Coronary artery (tissue), 2 donors: ENCODE measurements at regions not wholly inside any gene's neighbourhood (a gene's known extent, or its start where the extent isn't known, plus 50 kb on each side); places are given as distances from the start of the nearest gene placed in this dataset.

Source experiments
- DNase-seq: peaks from one replicate; pipeline ENCODE4 v3.0.0-alpha.2; 2017; ENCODE audit warnings: low spot score
- H3K27ac ChIP-seq, 2 donors: fragments of 200-600 bp; sonication (generic); one replicate each; pipeline ENCODE4 v1.5.1; 2016 to 2019
- H3K4me3 ChIP-seq: fragments of 200-600 bp; sonication (generic); 2 replicates; pipeline ENCODE4 v1.5.1; 2016; ENCODE audit warnings: mild to moderate bottlenecking, moderate library complexity
- CTCF ChIP-seq: fragments of 200-600 bp; sonication (generic); IDR thresholded peaks from one replicate; pipeline ENCODE4 v1.5.1; 2019; ENCODE audit warnings: antibody characterized with exemption

- no peak for TF ChIP-seq CTCF
- Histone ChIP-seq H3K27ac (no peak overlapping the region), H3K4me3 (no peak overlapping the region)
- DNase-seq: no peak
Observed at GRCh38 chrX:149312097-149312496, 193.0 kb downstream of the IDS start.

GRCh38 chrX:149302705-149303104 lies 202.4 kb downstream of the IDS start:
- Histone ChIP-seq H3K27ac (no peak overlapping the region), H3K4me3 (no peak overlapping the region)
- DNase-seq: no peak
- no peak for TF ChIP-seq CTCF

GRCh38 chrX:149298111-149298510 lies 207.0 kb downstream of the IDS start:
- Histone ChIP-seq H3K27ac (no peak overlapping the region), H3K4me3 (no peak overlapping the region)
- no peak for TF ChIP-seq CTCF
- DNase-seq: no peak

- no peak for TF ChIP-seq CTCF
- Histone ChIP-seq H3K4me3 (no peak overlapping the region), H3K27ac (no peak overlapping the region)
- DNase-seq: no peak
Observed at GRCh38 chrX:149296092-149296491, 209.0 kb downstream of the IDS start.

- no peak overlapping the region for H3K4me3 ChIP-seq
- DNase-seq: no peak
- H3K27ac ChIP-seq: no peak overlapping the region
- peak; percentile 27 for TF ChIP-seq CTCF
Observed at GRCh38 chrX:149286940-149287349, 218.2 kb downstream of the IDS start.

- no peak for DNase-seq
- Histone ChIP-seq H3K27ac (no peak overlapping the region), H3K4me3 (no peak overlapping the region)
- no peak for TF ChIP-seq CTCF
Observed at GRCh38 chrX:149284616-149285015, 220.5 kb downstream of the IDS start.

GRCh38 chrX:149283853-149284252 lies 221.3 kb downstream of the IDS start:
- no peak for DNase-seq
- H3K4me3 ChIP-seq: no peak overlapping the region
- H3K27ac ChIP-seq: no peak overlapping the region
- no peak for TF ChIP-seq CTCF
